Activated CD4-positive, alpha-beta memory T cell treated with anti-CD3 and anti-CD28 coated beads for 36 hours (primary cell): ENCODE measurements at regions not wholly inside any gene's neighbourhood (a gene's known extent, or its start where the extent isn't known, plus 50 kb on each side); places are given as distances from the start of the nearest gene placed in this dataset.

Experiments used
- CTCF ChIA-PET: fragments of 350-600 bp; sonication (Branson Sonifier 250); formaldehyde crosslinking; loops from one replicate; lab custom pipeline; 2021; ENCODE audit warnings: antibody characterized with exemption, inconsistent platforms; lab: Charles Lee
- POLR2A ChIA-PET: fragments of 350-600 bp; sonication (Branson Sonifier 250); formaldehyde crosslinking; loops from one replicate; lab custom pipeline; 2021; ENCODE audit warnings: antibody characterized with exemption; lab: Charles Lee
- DNase-seq: peaks from one replicate; pipeline ENCODE4 v3.0.0-alpha.2; 2020
- H3K27ac Mint-ChIP-seq: one replicate; pipeline ENCODE4 v1.8.0; 2021; ENCODE audit warnings: mixed read lengths
- H3K27me3 Mint-ChIP-seq: one replicate; pipeline ENCODE4 v1.8.0; 2021; ENCODE audit warnings: mixed read lengths
- H3K36me3 Mint-ChIP-seq: one replicate; pipeline ENCODE4 v1.8.0; 2021; ENCODE audit warnings: mixed read lengths
- H3K4me1 Mint-ChIP-seq: one replicate; pipeline ENCODE4 v1.8.0; 2021; ENCODE audit warnings: low read depth, mixed read lengths
- H3K4me3 Mint-ChIP-seq: one replicate; pipeline ENCODE4 v1.8.0; 2021; ENCODE audit warnings: mild to moderate bottlenecking, mixed read lengths
- H3K9me3 Mint-ChIP-seq: one replicate; pipeline ENCODE4 v1.8.0; 2021; ENCODE audit warnings: mixed read lengths
- intact Hi-C: fragments of 100-400 bp; cut with micrococcal nuclease; formaldehyde crosslinking; loops from one replicate; pipeline ENCODE4 v1.15.1; 2023

- no peaks in the 10 kb centered on the region for H3K9me3 Mint-ChIP-seq
- no peak overlapping the region for H3K4me3 Mint-ChIP-seq
- DNase-seq: no peak
- POLR2A ChIA-PET: no interaction called here
- no peaks in the 10 kb centered on the region for H3K27me3 Mint-ChIP-seq
- H3K36me3 Mint-ChIP-seq: no peaks in the 10 kb centered on the region
- CTCF ChIA-PET: no interaction called here
- H3K4me1 Mint-ChIP-seq: no peaks in the 10 kb centered on the region
- intact Hi-C loops: no loop called here
- H3K27ac Mint-ChIP-seq: no peak overlapping the region
Observed at GRCh38 chr6:43913375-43914271, 143.6 kb downstream of the VEGFA start.

GRCh38 chr6:43912598-43913371, 142.8 kb downstream of the VEGFA start:
- POLR2A ChIA-PET: no interaction called here
- intact Hi-C loops: no loop called here

GRCh38 chr6:43912116-43912577, 142.1 kb downstream of the VEGFA start:
- CTCF ChIA-PET: no interaction called here
- POLR2A ChIA-PET: no interaction called here

More at GRCh38 chr6:43912598-43913371, 142.8 kb downstream of the VEGFA start:
- H3K4me3 Mint-ChIP-seq: no peak overlapping the region
- CTCF ChIA-PET: no interaction called here
- H3K27me3 Mint-ChIP-seq: no peaks in the 10 kb centered on the region
- H3K4me1 Mint-ChIP-seq: no peaks in the 10 kb centered on the region
- no peak for DNase-seq
- no peaks in the 10 kb centered on the region for H3K9me3 Mint-ChIP-seq
- H3K36me3 Mint-ChIP-seq: no peaks in the 10 kb centered on the region
- H3K27ac Mint-ChIP-seq: no peak overlapping the region

GRCh38 chr6:43911354-43912115, 141.5 kb downstream of the VEGFA start:
- Mint-ChIP-seq H3K36me3 (no peaks in the 10 kb centered on the region), H3K9me3 (no peaks in the 10 kb centered on the region), H3K27me3 (peaks cover 3% of the 10 kb centered on the region), H3K4me3 (no peak overlapping the region), H3K27ac (no peak overlapping the region), H3K4me1 (no peaks in the 10 kb centered on the region)
- ChIA-PET POLR2A (no interaction called here), CTCF (no interaction called here)
- no peak for DNase-seq
- intact Hi-C loops: no loop called here

More at GRCh38 chr6:43912116-43912577, 142.1 kb downstream of the VEGFA start:
- H3K36me3 Mint-ChIP-seq: no peaks in the 10 kb centered on the region
- H3K4me3 Mint-ChIP-seq: no peak overlapping the region
- no peak for DNase-seq
- no peaks in the 10 kb centered on the region for H3K27me3 Mint-ChIP-seq
- intact Hi-C loops: no loop called here
- no peaks in the 10 kb centered on the region for H3K4me1 Mint-ChIP-seq
- H3K9me3 Mint-ChIP-seq: no peaks in the 10 kb centered on the region
- no peak overlapping the region for H3K27ac Mint-ChIP-seq

GRCh38 chr6:43910638-43911353, 140.8 kb downstream of the VEGFA start:
- no peaks in the 10 kb centered on the region for H3K4me1 Mint-ChIP-seq
- H3K36me3 Mint-ChIP-seq: no peaks in the 10 kb centered on the region
- intact Hi-C loops: no loop called here
- CTCF ChIA-PET: no interaction called here
- H3K27ac Mint-ChIP-seq: no peak overlapping the region
- POLR2A ChIA-PET: no interaction called here
- DNase-seq: no peak
- peaks cover 4% of the 10 kb centered on the region for H3K27me3 Mint-ChIP-seq
- no peak overlapping the region for H3K4me3 Mint-ChIP-seq
- H3K9me3 Mint-ChIP-seq: no peaks in the 10 kb centered on the region

- no peak for DNase-seq
- POLR2A ChIA-PET: no interaction called here
- no peak overlapping the region for H3K4me3 Mint-ChIP-seq
- H3K27ac Mint-ChIP-seq: no peak overlapping the region
- H3K36me3 Mint-ChIP-seq: no peaks in the 10 kb centered on the region
- peaks cover 4% of the 10 kb centered on the region for H3K27me3 Mint-ChIP-seq
- no peaks in the 10 kb centered on the region for H3K4me1 Mint-ChIP-seq
- H3K9me3 Mint-ChIP-seq: no peaks in the 10 kb centered on the region
- intact Hi-C loops: no loop called here
- CTCF ChIA-PET: no interaction called here
Observed at GRCh38 chr6:43910149-43910637, 140.2 kb downstream of the VEGFA start.

GRCh38 chr6:43909474-43910148, 139.6 kb downstream of the VEGFA start:
- Mint-ChIP-seq H3K4me3 (no peak overlapping the region), H3K4me1 (no peaks in the 10 kb centered on the region), H3K36me3 (no peaks in the 10 kb centered on the region), H3K27ac (no peak overlapping the region), H3K9me3 (no peaks in the 10 kb centered on the region), H3K27me3 (peaks cover 4% of the 10 kb centered on the region)
- POLR2A ChIA-PET: no interaction called here
- DNase-seq: no peak
- intact Hi-C loops: no loop called here
- CTCF ChIA-PET: no interaction called here

- peaks cover 4% of the 10 kb centered on the region for H3K27me3 Mint-ChIP-seq
- H3K36me3 Mint-ChIP-seq: no peaks in the 10 kb centered on the region
- no peak for DNase-seq
- no peaks in the 10 kb centered on the region for H3K4me1 Mint-ChIP-seq
- intact Hi-C loops: no loop called here
- H3K9me3 Mint-ChIP-seq: no peaks in the 10 kb centered on the region
- ChIA-PET CTCF (interaction anchor here (0.6 kb wide), 1 partner anchor 30 kb away, joined by 3 read pairs; no protein-coding TSS in a partner anchor), POLR2A (no interaction called here)
- no peak overlapping the region for H3K4me3 Mint-ChIP-seq
- no peak overlapping the region for H3K27ac Mint-ChIP-seq
Observed at GRCh38 chr6:43907789-43908472, 137.9 kb downstream of the VEGFA start.

- ChIA-PET POLR2A (no interaction called here), CTCF (interaction anchor here (0.6 kb wide), 1 partner anchor 30 kb away, joined by 3 read pairs; no protein-coding TSS in a partner anchor)
- no peaks in the 10 kb centered on the region for H3K36me3 Mint-ChIP-seq
- H3K27me3 Mint-ChIP-seq: peaks cover 4% of the 10 kb centered on the region
- H3K27ac Mint-ChIP-seq: no peak overlapping the region
- intact Hi-C loops: no loop called here
- H3K4me1 Mint-ChIP-seq: no peaks in the 10 kb centered on the region
- H3K4me3 Mint-ChIP-seq: no peak overlapping the region
- no peak for DNase-seq
- no peaks in the 10 kb centered on the region for H3K9me3 Mint-ChIP-seq
Observed at GRCh38 chr6:43907312-43907711, 137.3 kb downstream of the VEGFA start.

GRCh38 chr6:43904311-43905123, 134.5 kb downstream of the VEGFA start:
- ChIA-PET CTCF (interaction anchor here (0.6 kb wide), 1 partner anchor 103 kb away, joined by 4 read pairs; no protein-coding TSS in a partner anchor), POLR2A (no interaction called here)
- H3K9me3 Mint-ChIP-seq: no peaks in the 10 kb centered on the region
- no peak overlapping the region for H3K27ac Mint-ChIP-seq
- intact Hi-C loops: no loop called here
- H3K4me3 Mint-ChIP-seq: no peak overlapping the region
- peaks cover 4% of the 10 kb centered on the region for H3K27me3 Mint-ChIP-seq
- no peaks in the 10 kb centered on the region for H3K4me1 Mint-ChIP-seq
- H3K36me3 Mint-ChIP-seq: no peaks in the 10 kb centered on the region
- no peak for DNase-seq
